Mucosa of stomach (tissue), 1 donor: ENCODE measurements at regions not wholly inside any gene's neighbourhood (a gene's known extent, or its start where the extent isn't known, plus 50 kb on each side); places are given as distances from the start of the nearest gene placed in this dataset.

Experiments
- H3K27me3 ChIP-seq: one replicate; pipeline ENCODE4 v1.7.0; 2013; ENCODE audit warnings: mild to moderate bottlenecking, low read length; ENCODE audit not compliant: control insufficient read depth, insufficient read depth
- H3K36me3 ChIP-seq: one replicate; pipeline ENCODE4 v1.7.0; 2013; ENCODE audit warnings: low read length; ENCODE audit not compliant: control insufficient read depth, insufficient read depth
- H3K4me1 ChIP-seq: one replicate; pipeline ENCODE4 v1.7.0; 2013; ENCODE audit warnings: mild to moderate bottlenecking, low read length; ENCODE audit not compliant: control insufficient read depth, insufficient read depth
- H3K4me3 ChIP-seq: one replicate; pipeline ENCODE4 v1.7.0; 2013; ENCODE audit warnings: low read length
- H3K9ac ChIP-seq: one replicate; pipeline ENCODE4 v1.7.0; 2013; ENCODE audit warnings: mild to moderate bottlenecking, low read length, moderate library complexity
- H3K9me3 ChIP-seq: one replicate; pipeline ENCODE4 v1.7.0; 2013; ENCODE audit warnings: mild to moderate bottlenecking, low read length, moderate library complexity; ENCODE audit not compliant: control insufficient read depth
- donor health status: Pancreatic carcinoma.

GRCh38 chr1:55997536-55997935, 581.8 kb downstream of the PLPP3 start:
- Histone ChIP-seq H3K4me3 (no peak overlapping the region), H3K4me1 (no peaks in the 10 kb centered on the region), H3K27me3 (no peaks in the 10 kb centered on the region), H3K36me3 (no peaks in the 10 kb centered on the region), H3K9me3 (no peaks in the 10 kb centered on the region), H3K9ac (no peak overlapping the region)

DNA sequence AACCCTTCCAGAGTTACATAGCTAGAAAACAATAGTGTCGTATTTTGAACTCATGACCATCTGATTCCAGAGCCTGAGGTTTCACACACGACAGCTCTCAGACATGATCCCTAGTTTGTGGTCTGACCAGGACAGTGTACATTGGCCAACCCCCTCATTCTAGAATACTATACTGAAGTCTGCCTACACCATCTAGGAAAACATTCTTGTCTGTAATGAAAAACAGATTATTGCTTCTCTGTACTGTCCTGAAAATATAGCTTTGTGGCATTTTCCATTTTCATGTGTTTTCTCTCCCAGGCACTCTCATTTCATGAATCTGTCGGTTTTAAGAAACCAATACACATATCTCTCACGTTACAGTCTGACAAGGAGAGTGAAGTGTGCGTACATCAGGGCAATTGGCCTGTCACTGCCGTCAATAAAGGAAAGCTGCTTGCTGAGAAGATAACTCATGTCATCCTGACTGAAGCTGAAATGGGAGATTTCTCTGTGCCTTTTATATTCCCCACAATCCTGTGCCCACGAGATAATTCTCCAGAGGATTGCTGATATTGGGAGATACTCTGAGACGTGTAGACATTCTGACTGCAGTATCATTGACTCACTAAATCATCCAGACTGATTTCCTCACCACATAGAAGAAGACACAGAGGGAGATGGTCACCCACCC, 585.6 kb downstream of the PLPP3 start:
- Histone ChIP-seq H3K36me3 (no peaks in the 10 kb centered on the region), H3K4me1 (no peaks in the 10 kb centered on the region), H3K27me3 (no peaks in the 10 kb centered on the region)

DNA sequence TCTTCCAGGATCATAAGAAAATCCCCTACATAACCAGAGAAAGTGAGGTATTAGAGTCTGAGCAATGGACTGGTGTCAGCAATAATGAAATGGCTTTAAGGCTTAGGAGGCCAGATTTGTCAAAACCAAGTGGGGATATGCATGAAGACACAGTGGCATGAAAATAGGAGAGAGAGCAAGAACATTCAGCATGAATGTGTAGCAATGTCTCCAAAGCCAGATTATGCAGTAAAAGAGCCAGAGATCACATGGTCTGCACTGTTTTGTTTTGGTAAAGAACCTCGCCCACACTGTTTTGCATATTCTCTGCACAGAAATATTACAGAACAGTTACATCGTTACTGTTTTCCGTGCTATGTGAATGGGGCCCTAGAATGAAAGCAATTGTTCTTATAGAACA, 589.4 kb downstream of the PLPP3 start:
- Histone ChIP-seq H3K9ac (no peak overlapping the region), H3K27me3 (no peaks in the 10 kb centered on the region), H3K9me3 (no peaks in the 10 kb centered on the region), H3K4me1 (no peaks in the 10 kb centered on the region), H3K4me3 (no peak overlapping the region), H3K36me3 (no peaks in the 10 kb centered on the region)

More for the DNA sequence above, 585.6 kb downstream of the PLPP3 start:
- Histone ChIP-seq H3K9me3 (no peaks in the 10 kb centered on the region), H3K9ac (no peak overlapping the region), H3K4me3 (no peak overlapping the region)

DNA sequence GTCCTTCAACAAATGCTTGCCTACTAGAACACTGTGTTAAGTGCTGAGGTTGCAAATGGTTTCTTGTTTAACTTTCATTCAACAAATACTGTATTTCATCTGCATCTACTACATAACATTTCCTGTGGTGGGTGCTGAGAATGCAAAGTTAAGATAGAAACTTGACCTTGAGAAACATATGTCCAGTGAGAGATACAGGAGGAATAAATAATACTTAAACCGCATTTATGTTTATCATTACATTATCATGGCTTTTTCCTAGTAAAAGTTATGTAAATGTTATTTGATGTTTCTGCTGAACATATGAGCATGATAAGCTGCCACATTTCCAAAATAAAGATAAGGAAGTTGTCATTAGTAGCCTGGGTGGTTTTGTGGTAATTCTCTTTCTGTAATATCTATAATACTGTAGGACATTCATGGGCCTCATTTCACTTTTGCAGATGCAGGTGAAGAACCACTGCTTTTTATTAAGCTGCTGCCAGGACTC, 590.4 kb downstream of the PLPP3 start:
- H3K4me3 ChIP-seq = no peak overlapping the region
- H3K4me1 ChIP-seq = no peaks in the 10 kb centered on the region
- H3K9ac ChIP-seq = no peak overlapping the region

GRCh38 chr1:55987491-55988249, 591.7 kb downstream of the PLPP3 start:
- Histone ChIP-seq H3K36me3 (no peaks in the 10 kb centered on the region), H3K4me1 (no peaks in the 10 kb centered on the region), H3K27me3 (no peaks in the 10 kb centered on the region), H3K9me3 (no peaks in the 10 kb centered on the region), H3K9ac (no peak overlapping the region), H3K4me3 (no peak overlapping the region)

More for the DNA sequence above, 590.4 kb downstream of the PLPP3 start:
- Histone ChIP-seq H3K36me3 (no peaks in the 10 kb centered on the region), H3K27me3 (no peaks in the 10 kb centered on the region), H3K9me3 (no peaks in the 10 kb centered on the region)

- Histone ChIP-seq H3K9ac (no peak overlapping the region), H3K9me3 (no peaks in the 10 kb centered on the region), H3K4me1 (no peaks in the 10 kb centered on the region), H3K4me3 (no peak overlapping the region), H3K36me3 (no peaks in the 10 kb centered on the region), H3K27me3 (no peaks in the 10 kb centered on the region)
These were observed 593.4 kb downstream of the PLPP3 start for GRCh38 chr1:55986003-55986402.

GRCh38 chr1:55981010-55981650, 598.2 kb downstream of the PLPP3 start:
- Histone ChIP-seq H3K4me3 (no peak overlapping the region), H3K9ac (no peak overlapping the region)

GRCh38 chr1:55980582-55980981, 598.8 kb downstream of the PLPP3 start:
- H3K36me3 ChIP-seq = no peaks in the 10 kb centered on the region
- no peaks in the 10 kb centered on the region for H3K9me3 ChIP-seq
- no peaks in the 10 kb centered on the region for H3K4me1 ChIP-seq
- no peaks in the 10 kb centered on the region for H3K27me3 ChIP-seq
- H3K4me3 ChIP-seq = no peak overlapping the region
- H3K9ac ChIP-seq = no peak overlapping the region

More at GRCh38 chr1:55981010-55981650, 598.2 kb downstream of the PLPP3 start:
- H3K36me3 ChIP-seq = no peaks in the 10 kb centered on the region
- H3K27me3 ChIP-seq = no peaks in the 10 kb centered on the region
- H3K4me1 ChIP-seq = no peaks in the 10 kb centered on the region
- H3K9me3 ChIP-seq = no peaks in the 10 kb centered on the region

GRCh38 chr1:55974714-55975441, 604.5 kb downstream of the PLPP3 start:
- H3K4me1 ChIP-seq = no peaks in the 10 kb centered on the region
- no peaks in the 10 kb centered on the region for H3K36me3 ChIP-seq
- H3K9me3 ChIP-seq = no peaks in the 10 kb centered on the region
- no peaks in the 10 kb centered on the region for H3K27me3 ChIP-seq
- no peak overlapping the region for H3K9ac ChIP-seq
- H3K4me3 ChIP-seq = no peak overlapping the region

GRCh38 chr1:55970526-55971110, 608.7 kb downstream of the PLPP3 start:
- Histone ChIP-seq H3K9ac (no peak overlapping the region), H3K9me3 (no peaks in the 10 kb centered on the region), H3K4me1 (no peaks in the 10 kb centered on the region), H3K36me3 (no peaks in the 10 kb centered on the region), H3K27me3 (no peaks in the 10 kb centered on the region), H3K4me3 (no peak overlapping the region)

- Histone ChIP-seq H3K9me3 (no peaks in the 10 kb centered on the region), H3K4me3 (no peak overlapping the region), H3K36me3 (no peaks in the 10 kb centered on the region), H3K9ac (no peak overlapping the region), H3K27me3 (no peaks in the 10 kb centered on the region), H3K4me1 (no peaks in the 10 kb centered on the region)
These were observed 610.0 kb downstream of the PLPP3 start for GRCh38 chr1:55969322-55969721.
